ENCODE measurements at regions not wholly inside any gene's neighbourhood (a gene's known extent, or its start where the extent isn't known, plus 50 kb on each side); places are given as distances from the start of the nearest gene placed in this dataset.

DNA sequence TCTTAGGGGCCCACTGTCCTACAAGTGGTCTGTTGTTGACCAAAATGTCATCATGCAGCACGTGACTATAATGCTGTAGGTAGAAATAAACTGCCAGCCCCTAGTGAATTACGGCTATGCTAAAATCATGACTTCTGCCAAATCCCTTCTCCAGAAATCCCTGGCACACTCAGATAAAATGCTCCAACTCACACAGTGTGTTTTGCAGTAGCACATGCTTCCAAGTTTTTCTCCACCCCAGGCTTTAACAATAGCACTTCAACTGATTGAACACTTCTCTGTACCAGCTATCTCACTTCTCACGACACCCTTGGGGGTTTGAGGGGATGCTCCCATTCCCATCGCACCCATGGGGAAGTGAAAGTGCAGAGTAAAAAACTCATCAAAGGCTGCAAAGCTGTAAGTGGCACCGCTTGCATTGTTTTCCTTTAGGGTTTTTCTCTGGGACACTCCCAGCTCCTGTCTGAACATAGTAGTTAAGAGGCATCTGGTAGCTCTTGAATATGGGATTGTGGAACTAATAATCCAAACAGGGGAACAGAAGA, 151.0 kb upstream of the SLC24A2 start:
- no peaks in the 10 kb centered on the region for H3K9me3 ChIP-seq (ENCODE audit: control insufficient read depth, insufficient read depth, low read length)
- no peaks in the 10 kb centered on the region for H3K36me3 ChIP-seq (ENCODE audit: insufficient read depth, low read length)
- no peaks in the 10 kb centered on the region for H3K4me1 ChIP-seq (ENCODE audit: insufficient read depth, low read length)
- H3K9ac ChIP-seq (ENCODE audit: low read depth, low read length): no peak overlapping the region

DNA sequence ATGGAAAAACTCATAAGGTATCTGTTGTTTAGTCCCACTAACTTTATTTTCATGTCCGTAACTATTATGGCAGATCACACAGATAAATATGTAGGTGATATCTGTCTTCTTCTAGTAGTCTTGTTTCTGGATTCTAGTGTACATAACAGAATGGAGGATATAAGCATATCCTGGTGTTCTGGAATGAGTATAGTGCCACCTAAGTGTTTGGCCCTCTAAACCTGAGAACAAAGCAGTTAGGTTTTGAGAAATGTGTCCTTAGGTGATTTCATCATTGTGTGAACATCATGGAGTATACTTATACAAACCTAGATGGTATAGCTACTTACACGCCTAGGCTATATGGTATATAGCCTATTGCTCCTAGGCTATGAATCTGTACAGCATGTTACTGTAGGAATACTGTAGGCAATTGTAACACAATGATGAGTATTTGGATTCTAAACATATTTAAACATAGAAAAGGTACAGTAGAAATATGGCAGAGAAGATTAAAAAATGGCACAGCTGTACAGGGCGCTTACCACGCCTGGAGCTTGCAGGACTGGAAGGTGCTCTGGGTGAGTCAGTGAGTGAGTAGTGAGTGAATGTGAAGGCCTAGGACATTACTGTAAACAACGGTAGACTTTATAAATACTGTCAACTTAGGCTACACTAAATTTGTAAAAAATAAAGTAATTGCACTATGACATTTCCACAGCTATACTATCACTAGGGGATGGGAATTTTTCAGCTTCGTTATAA, 150.3 kb upstream of the SLC24A2 start:
- H3K9ac ChIP-seq (ENCODE audit: low read depth, low read length): no peak overlapping the region
- H3K9me3 ChIP-seq (ENCODE audit: control insufficient read depth, insufficient read depth, low read length): no peaks in the 10 kb centered on the region
- no peaks in the 10 kb centered on the region for H3K4me1 ChIP-seq (ENCODE audit: insufficient read depth, low read length)
- H3K36me3 ChIP-seq (ENCODE audit: insufficient read depth, low read length): no peaks in the 10 kb centered on the region

DNA sequence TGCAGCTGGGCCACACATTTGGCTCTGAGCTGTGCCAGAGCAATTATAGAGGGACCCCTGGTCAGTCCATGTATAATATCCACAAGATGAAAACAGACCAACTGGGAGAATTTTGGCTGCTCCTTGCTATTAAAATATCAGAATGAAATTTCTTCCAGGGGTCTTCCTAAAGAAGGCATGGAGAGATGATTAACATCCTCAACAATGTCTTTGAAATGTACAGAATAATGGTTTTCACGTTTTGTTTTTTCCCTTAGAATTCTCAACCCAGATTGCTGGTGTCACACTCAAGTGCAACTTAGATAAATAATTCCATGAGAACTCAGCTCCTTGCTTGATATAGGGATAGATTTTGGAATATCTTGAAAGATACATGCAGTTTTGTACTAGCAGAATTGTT, 148.3 kb upstream of the SLC24A2 start:
- H3K36me3 ChIP-seq (ENCODE audit: insufficient read depth, low read length): no peaks in the 10 kb centered on the region
- no peaks in the 10 kb centered on the region for H3K9me3 ChIP-seq (ENCODE audit: control insufficient read depth, insufficient read depth, low read length)
- no peaks in the 10 kb centered on the region for H3K4me1 ChIP-seq (ENCODE audit: insufficient read depth, low read length)

DNA sequence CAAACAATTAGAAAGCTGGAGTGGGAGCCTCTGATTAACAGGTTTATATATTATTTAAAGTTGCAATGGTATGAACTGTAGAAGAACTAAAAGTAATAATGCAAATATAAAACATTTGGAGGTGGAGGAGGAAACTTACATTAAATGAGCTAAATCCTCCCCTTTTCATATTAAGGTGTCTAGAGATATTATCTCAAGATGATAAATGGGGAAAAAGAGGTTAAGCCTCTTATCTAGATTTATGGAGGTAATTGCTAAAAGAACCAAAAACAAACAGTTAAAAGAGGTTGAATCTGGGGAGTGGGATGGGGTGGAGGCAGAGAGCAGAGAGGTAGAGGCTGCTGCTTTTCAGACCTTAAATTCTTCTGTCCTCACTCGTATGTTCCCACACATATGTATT, 147.8 kb upstream of the SLC24A2 start:
- no peaks in the 10 kb centered on the region for H3K4me1 ChIP-seq (ENCODE audit: insufficient read depth, low read length)
- no peaks in the 10 kb centered on the region for H3K36me3 ChIP-seq (ENCODE audit: insufficient read depth, low read length)
- H3K9me3 ChIP-seq (ENCODE audit: control insufficient read depth, insufficient read depth, low read length): no peaks in the 10 kb centered on the region
- H3K9ac ChIP-seq (ENCODE audit: low read depth, low read length): no peak overlapping the region

More for the DNA sequence above, 148.3 kb upstream of the SLC24A2 start:
- no peak overlapping the region for H3K9ac ChIP-seq (ENCODE audit: low read depth, low read length)

DNA sequence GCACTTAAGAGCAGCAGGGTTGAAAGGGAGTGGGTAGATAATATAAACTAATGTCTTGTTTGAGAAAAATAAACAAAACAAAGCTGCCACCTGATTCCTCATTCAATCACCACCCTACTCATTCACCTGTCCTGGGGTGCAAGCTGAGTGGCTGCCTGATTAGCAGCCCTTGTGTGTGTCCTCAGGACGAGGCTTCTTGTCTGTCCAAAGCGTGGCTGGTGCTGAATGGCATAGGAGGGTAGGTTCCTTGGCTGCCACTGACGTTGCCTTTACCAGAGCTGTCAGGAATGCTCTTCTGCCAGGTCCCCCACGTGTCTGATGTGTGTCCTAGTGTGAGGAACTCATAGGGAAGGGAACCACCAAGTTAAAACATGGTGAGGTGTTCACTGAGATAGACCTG, 146.6 kb upstream of the SLC24A2 start:
- H3K36me3 ChIP-seq (ENCODE audit: insufficient read depth, low read length): no peaks in the 10 kb centered on the region
- H3K4me1 ChIP-seq (ENCODE audit: insufficient read depth, low read length): no peaks in the 10 kb centered on the region
- H3K9me3 ChIP-seq (ENCODE audit: control insufficient read depth, insufficient read depth, low read length): no peaks in the 10 kb centered on the region
- H3K9ac ChIP-seq (ENCODE audit: low read depth, low read length): no peak overlapping the region

DNA sequence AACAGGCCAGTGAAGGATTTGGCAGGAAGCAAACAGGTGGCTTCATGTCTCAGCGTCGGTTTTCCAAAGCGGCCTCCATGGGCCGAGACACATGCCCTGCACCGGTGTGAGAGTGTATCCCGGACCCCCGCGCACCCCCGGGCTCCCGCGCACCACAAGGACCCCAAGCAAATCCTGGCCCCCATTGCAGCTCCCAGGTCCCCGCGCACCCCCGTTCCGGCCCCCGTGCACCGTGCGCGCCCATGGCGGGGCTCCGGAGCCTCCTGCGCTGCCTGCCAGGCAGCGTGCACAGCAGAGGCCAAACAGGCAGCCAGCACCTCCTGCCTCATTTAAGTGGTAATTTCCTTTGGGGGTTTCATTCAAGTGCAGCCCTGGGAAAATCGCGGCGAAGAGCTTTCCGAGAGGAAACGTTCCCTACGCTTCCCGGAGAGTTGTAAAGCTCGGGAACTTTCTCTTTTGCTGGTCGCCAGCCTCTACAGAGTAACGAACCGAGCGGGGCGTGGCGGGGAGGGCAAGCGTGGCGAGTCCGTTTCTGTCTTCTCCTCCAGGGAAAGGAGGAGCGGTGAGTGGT, 145.5 kb upstream of the SLC24A2 start:
- Histone ChIP-seq H3K9ac (ENCODE audit: low read depth, low read length) (peak overlapping the region; percentile 45; the same call in 1 of the 2 replicates), H3K4me1 (ENCODE audit: insufficient read depth, low read length) (no peaks in the 10 kb centered on the region), H3K9me3 (ENCODE audit: control insufficient read depth, insufficient read depth, low read length) (no peaks in the 10 kb centered on the region), H3K36me3 (ENCODE audit: insufficient read depth, low read length) (no peaks in the 10 kb centered on the region)

GRCh38 chr9:19931098-19931890, 142.5 kb upstream of the SLC24A2 start:
- H3K9ac ChIP-seq (ENCODE audit: low read depth, low read length): no peak overlapping the region
- peaks cover 4% of the 10 kb centered on the region; the same call in 1 of the 2 replicates for H3K4me1 ChIP-seq (ENCODE audit: insufficient read depth, low read length)
- no peaks in the 10 kb centered on the region for H3K36me3 ChIP-seq (ENCODE audit: insufficient read depth, low read length)
- no peaks in the 10 kb centered on the region for H3K9me3 ChIP-seq (ENCODE audit: control insufficient read depth, insufficient read depth, low read length)

- Histone ChIP-seq H3K4me1 (ENCODE audit: insufficient read depth, low read length) (peaks cover 4% of the 10 kb centered on the region; the same call in 1 of the 2 replicates), H3K9me3 (ENCODE audit: control insufficient read depth, insufficient read depth, low read length) (no peaks in the 10 kb centered on the region), H3K9ac (ENCODE audit: low read depth, low read length) (no peak overlapping the region), H3K36me3 (ENCODE audit: insufficient read depth, low read length) (no peaks in the 10 kb centered on the region)
Observed at GRCh38 chr9:19927560-19927959, 138.7 kb upstream of the SLC24A2 start.

GRCh38 chr9:19926774-19927173, 137.9 kb upstream of the SLC24A2 start:
- H3K36me3 ChIP-seq (ENCODE audit: insufficient read depth, low read length): no peaks in the 10 kb centered on the region
- peak overlapping the region; percentile 13; the same call in 1 of the 2 replicates for H3K9ac ChIP-seq (ENCODE audit: low read depth, low read length)
- peaks cover 8% of the 10 kb centered on the region for H3K4me1 ChIP-seq (ENCODE audit: insufficient read depth, low read length)
- H3K9me3 ChIP-seq (ENCODE audit: control insufficient read depth, insufficient read depth, low read length): no peaks in the 10 kb centered on the region

DNA sequence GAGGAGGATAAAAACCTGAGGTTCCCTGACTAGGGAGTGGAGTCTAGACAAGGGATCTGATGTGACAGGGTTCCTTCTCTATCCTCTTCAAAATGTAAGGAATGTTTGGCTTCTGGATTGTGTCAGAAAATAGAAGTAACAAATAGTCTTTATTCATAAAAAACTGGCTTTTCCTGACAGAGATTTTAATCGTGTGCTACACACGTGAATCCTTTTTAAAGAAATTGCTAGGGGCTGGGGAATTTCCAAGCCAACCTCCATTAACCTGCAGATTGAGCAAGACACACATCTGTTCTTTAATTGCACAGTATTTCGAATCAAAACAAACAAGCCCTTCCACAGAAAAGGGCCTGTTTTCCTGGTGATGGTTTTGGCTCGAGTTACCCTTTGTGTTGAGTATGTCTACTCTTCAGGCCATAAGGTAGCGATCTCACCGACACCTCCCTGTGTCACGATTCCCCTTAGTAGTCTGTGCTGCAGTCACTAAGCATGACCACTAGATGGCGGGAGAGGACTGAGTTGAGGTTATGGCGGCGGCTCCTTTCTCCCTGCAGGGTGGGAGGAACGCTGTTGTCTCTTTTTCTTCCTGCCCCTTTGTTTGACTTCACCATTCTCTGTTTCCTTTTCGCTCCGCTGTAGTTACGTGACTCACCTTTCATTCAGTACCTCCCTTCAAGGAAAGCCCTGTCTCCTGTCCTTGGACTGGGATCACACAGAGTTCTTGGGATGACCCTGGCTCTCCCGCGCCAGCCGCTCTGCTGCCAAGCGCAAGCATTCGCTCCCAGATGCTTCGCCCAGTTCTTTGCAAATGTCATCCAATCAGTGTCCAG, 137.1 kb upstream of the SLC24A2 start:
- no peaks in the 10 kb centered on the region for H3K9me3 ChIP-seq (ENCODE audit: control insufficient read depth, insufficient read depth, low read length)
- peak overlapping the region; percentile 13; the same call in 1 of the 2 replicates for H3K9ac ChIP-seq (ENCODE audit: low read depth, low read length)
- peaks cover 8% of the 10 kb centered on the region for H3K4me1 ChIP-seq (ENCODE audit: insufficient read depth, low read length)
- H3K36me3 ChIP-seq (ENCODE audit: insufficient read depth, low read length): no peaks in the 10 kb centered on the region

- no peaks in the 10 kb centered on the region for H3K36me3 ChIP-seq (ENCODE audit: insufficient read depth, low read length)
- no peaks in the 10 kb centered on the region for H3K9me3 ChIP-seq (ENCODE audit: control insufficient read depth, insufficient read depth, low read length)
- no peak overlapping the region for H3K9ac ChIP-seq (ENCODE audit: low read depth, low read length)
- H3K4me1 ChIP-seq (ENCODE audit: insufficient read depth, low read length): peaks cover 8% of the 10 kb centered on the region
Observed at GRCh38 chr9:19924080-19924479, 135.2 kb upstream of the SLC24A2 start.

GRCh38 chr9:19922476-19923118, 133.8 kb upstream of the SLC24A2 start:
- H3K4me1 ChIP-seq (ENCODE audit: insufficient read depth, low read length): peaks cover 8% of the 10 kb centered on the region
- H3K9ac ChIP-seq (ENCODE audit: low read depth, low read length): no peak overlapping the region
- no peaks in the 10 kb centered on the region for H3K36me3 ChIP-seq (ENCODE audit: insufficient read depth, low read length)
- H3K9me3 ChIP-seq (ENCODE audit: control insufficient read depth, insufficient read depth, low read length): no peaks in the 10 kb centered on the region

- Histone ChIP-seq H3K9me3 (ENCODE audit: control insufficient read depth, insufficient read depth, low read length) (no peaks in the 10 kb centered on the region), H3K36me3 (ENCODE audit: insufficient read depth, low read length) (no peaks in the 10 kb centered on the region), H3K9ac (ENCODE audit: low read depth, low read length) (no peak overlapping the region), H3K4me1 (ENCODE audit: insufficient read depth, low read length) (peaks cover 3% of the 10 kb centered on the region; the same call in 1 of the 2 replicates)
Observed at GRCh38 chr9:19920401-19920800, 131.6 kb upstream of the SLC24A2 start.
